ENCODE measurements at regions not wholly inside any gene's neighbourhood (a gene's known extent, or its start where the extent isn't known, plus 50 kb on each side); places are given as distances from the start of the nearest gene placed in this dataset.

GRCh38 chr4:187204389-187204918 is 480.8 kb upstream of the FAT1 start:
- BruUV-seq (replicated peaks), result no TSS peak
- ChIA-PET CTCF (ENCODE audit: low intra/inter-chr PET ratio, low total read pairs) (no interaction called here), POLR2A (no interaction called here)
- Histone ChIP-seq H3K27ac (ENCODE audit: extremely low read length, insufficient read depth, low read length) (no peak overlapping the region), H3K9me3 (ENCODE audit: low read length) (peaks cover 13% of the 10 kb centered on the region), H3K4me2 (ENCODE audit: low read depth, low read length) (no peak overlapping the region), H3K79me2 (ENCODE audit: insufficient read depth, low read length) (no peaks in the 10 kb centered on the region), H3K4me3 (replicated peaks in 1 of 3; ENCODE audit: insufficient read depth in 1 of 3, low read depth in 2 of 3, low read length in 3 of 3) (no peak overlapping the region), H3K9ac (ENCODE audit: insufficient read depth, low read depth, low read length) (no peak overlapping the region), H3K36me3 (replicated peaks in 1 of 2; ENCODE audit: control insufficient read depth in 1 of 2, insufficient read depth in 2 of 2, low read length in 2 of 2) (no peaks in the 10 kb centered on the region), H3K27me3 (ENCODE audit: control insufficient read depth in 1 of 2, insufficient read depth in 2 of 2, low read length in 2 of 2) (no peaks in the 10 kb centered on the region), H3K4me1 (ENCODE audit: insufficient read depth, low read length) (peaks cover 12% of the 10 kb centered on the region), H2AFZ (ENCODE audit: low read length) (no peak overlapping the region), H4K20me1 (ENCODE audit: insufficient read depth, low read length) (no peaks in the 10 kb centered on the region)
- in situ Hi-C loops (cut with HindIII; ENCODE audit: extremely low pct_ligation_motif_present, low pct_unique_long_range_greater_than_20kb), result no loop called here
- intact Hi-C loops (cut with micrococcal nuclease; ENCODE audit: unreplicated experiment), result no loop called here
- DNase-seq (ENCODE audit: low spot score) (peak; percentile 71), ATAC-seq (no peak), FAIRE-seq (no peak)
- WGBS (ENCODE audit: low lambda C conversion rate), result 1% methylated on average over 5 of the region's 5 CpGs
- no peak for TF ChIP-seq ATRX (CRISPR knock-in tag; IDR thresholded peaks at IDR 0.05; ENCODE audit: borderline replicate concordance)
- 0 out of 2 replicates have a peak, but pooled peaks have one; percentile 20 for TF ChIP-seq NCOA2 (CRISPR knock-in tag; IDR thresholded peaks at IDR 0.05)
- TF ChIP-seq EP300 (IDR thresholded peaks at IDR 0.05; ENCODE audit: low read depth in 2 of 2, low read length in 2 of 2), result 0 out of 4 replicates have a peak, but pooled peaks of 1 of the 2 experiments have one; percentile 5
- no peak for TF ChIP-seq EP300 (CRISPR knock-in tag; IDR thresholded peaks at IDR 0.05; ENCODE audit: borderline replicate concordance)
- TF ChIP-seq MAFK (conservative IDR thresholded peaks at IDR 0.05 in 1 of 2, IDR thresholded peaks at IDR 0.05 in 1 of 2; ENCODE audit: low read length in 2 of 2), result peak; percentile 24 to 50; a peak in 2 of 4 replicates
- 0 out of 2 replicates have a peak, but pooled peaks have one; percentile 17 for TF ChIP-seq ISL2 (CRISPR knock-in tag; IDR thresholded peaks at IDR 0.05)

- no peak overlapping the region for H2AFZ ChIP-seq (ENCODE audit: low read length)
- no peaks in the 10 kb centered on the region for H3K79me2 ChIP-seq (ENCODE audit: insufficient read depth, low read length)
- in situ Hi-C loops (cut with HindIII; ENCODE audit: extremely low pct_ligation_motif_present, low pct_unique_long_range_greater_than_20kb) (no loop called here), intact Hi-C loops (cut with micrococcal nuclease; ENCODE audit: unreplicated experiment) (no loop called here)
- no peak for FAIRE-seq
- no peaks in the 10 kb centered on the region for H3K36me3 ChIP-seq (replicated peaks in 1 of 2; ENCODE audit: control insufficient read depth in 1 of 2, insufficient read depth in 2 of 2, low read length in 2 of 2)
- H3K4me1 ChIP-seq (ENCODE audit: insufficient read depth, low read length), result peaks cover 12% of the 10 kb centered on the region
- H3K27ac ChIP-seq (ENCODE audit: extremely low read length, insufficient read depth, low read length), result no peak overlapping the region
- H3K27me3 ChIP-seq (ENCODE audit: control insufficient read depth in 1 of 2, insufficient read depth in 2 of 2, low read length in 2 of 2), result peaks cover 0 to 4% of the 10 kb centered on the region in 2 experiments; a peak in 1 of 5 replicates
- TF ChIP-seq ASH2L (IDR thresholded peaks at IDR 0.05; ENCODE audit: insufficient read length, low read depth, low read length) (no peak), ZNF282 (IDR thresholded peaks at IDR 0.05; ENCODE audit: partially characterized antibody) (no peak), PRDM10 (CRISPR knock-in tag; IDR thresholded peaks at IDR 0.05; ENCODE audit: low read depth) (no peak), EP300 (IDR thresholded peaks at IDR 0.05; ENCODE audit: low read depth in 2 of 2, low read length in 2 of 2) (no peak), EP300 (CRISPR knock-in tag; IDR thresholded peaks at IDR 0.05; ENCODE audit: borderline replicate concordance) (no peak), SIN3A (IDR thresholded peaks at IDR 0.05; ENCODE audit: borderline replicate concordance, low read depth, low read length) (no peak)
- DNase-seq (ENCODE audit: low spot score), result no peak
- H3K4me2 ChIP-seq (ENCODE audit: low read depth, low read length), result no peak overlapping the region
- no peak overlapping the region for H3K4me3 ChIP-seq (replicated peaks in 1 of 3; ENCODE audit: insufficient read depth in 1 of 3, low read depth in 2 of 3, low read length in 3 of 3)
- ATAC-seq, result no peak
- no peaks in the 10 kb centered on the region for H4K20me1 ChIP-seq (ENCODE audit: insufficient read depth, low read length)
- POLR2A ChIA-PET, result no interaction called here
- H3K9me3 ChIP-seq (ENCODE audit: low read length), result no peaks in the 10 kb centered on the region
- no TSS peak for BruUV-seq (replicated peaks)
- no peak overlapping the region for H3K9ac ChIP-seq (ENCODE audit: insufficient read depth, low read depth, low read length)
- WGBS (ENCODE audit: low lambda C conversion rate), result 35% methylated on average over 3 of the region's 3 CpGs
- CTCF ChIA-PET (ENCODE audit: low intra/inter-chr PET ratio, low total read pairs), result no interaction called here
Observed at GRCh38 chr4:187207931-187208330, 484.3 kb upstream of the FAT1 start.
